IMR-90 (cell line): ENCODE measurements at regions not wholly inside any gene's neighbourhood (a gene's known extent, or its start where the extent isn't known, plus 50 kb on each side); places are given as distances from the start of the nearest gene placed in this dataset.
"Not testable (repeated sequence)": the region's sequence is repeated elsewhere in the genome, so short reads cannot be mapped to it uniquely, and the experiment has no call there.

Experiments
- BHLHE40 ChIP-seq: fragments of 150-350 bp; IDR thresholded peaks from 2 replicates; pipeline ENCODE4 v1.6.1; 2016; ENCODE audit warnings: mild to moderate bottlenecking, low read depth, low read length
- CEBPB ChIP-seq: IDR thresholded peaks from 2 replicates; pipeline ENCODE4 v1.6.1; 2012; ENCODE audit warnings: low read depth, low read length, improper control_type of control experiment
- CTCF ChIP-seq: conservative IDR thresholded peaks from 2 replicates; pipeline ENCODE4 v1.5.1; 2012; ENCODE audit warnings: mild to moderate bottlenecking, low read depth, low read length, improper control_type of control experiment
- MAZ ChIP-seq: IDR thresholded peaks from 2 replicates; pipeline ENCODE4 v1.6.1; 2012; ENCODE audit warnings: low read depth, mild to moderate bottlenecking, low read length, improper control_type of control experiment, moderate library complexity, borderline replicate concordance
- MXI1 ChIP-seq: IDR thresholded peaks from 2 replicates; pipeline ENCODE4 v1.6.1; 2012; ENCODE audit warnings: low read depth, mild to moderate bottlenecking, low read length, moderate library complexity, borderline replicate concordance
- NFE2L2 ChIP-seq: fragments of 150-350 bp; IDR thresholded peaks from 2 replicates; pipeline ENCODE4 v1.6.1; 2016; ENCODE audit warnings: low read depth, mild to moderate bottlenecking, low read length
- POLR2A ChIP-seq: IDR thresholded peaks from 2 replicates; pipeline ENCODE4 v1.6.1; 2012; ENCODE audit warnings: mild to moderate bottlenecking, low read depth, low read length
- RAD21 ChIP-seq: IDR thresholded peaks from 2 replicates; pipeline ENCODE4 v1.6.1; 2012; ENCODE audit warnings: low read length, improper control_type of control experiment
- RCOR1 ChIP-seq: IDR thresholded peaks from 2 replicates; pipeline ENCODE4 v1.6.1; 2012; ENCODE audit warnings: mild to moderate bottlenecking, low read length, improper control_type of control experiment; ENCODE audit not compliant: insufficient replicate concordance
- RFX5 ChIP-seq: IDR thresholded peaks from 2 replicates; pipeline ENCODE4 v1.8.0; 2012; ENCODE audit warnings: low read depth, mild to moderate bottlenecking, low read length, moderate library complexity
- SMC3 ChIP-seq: fragments of 150-350 bp; IDR thresholded peaks from 2 replicates; pipeline ENCODE4 v1.6.1; 2016; ENCODE audit warnings: low read depth, mild to moderate bottlenecking, antibody characterized with exemption, low read length, moderate library complexity
- USF2 ChIP-seq: fragments of 150-350 bp; IDR thresholded peaks from 2 replicates; pipeline ENCODE4 v1.6.1; 2017; ENCODE audit warnings: mild to moderate bottlenecking, antibody characterized with exemption, low read length, low read depth

- TF ChIP-seq CTCF, POLR2A, RFX5, MAZ, MXI1, RAD21, CEBPB, NFE2L2, BHLHE40, SMC3, RCOR1, USF2: not testable (repeated sequence)
These were observed 96.7 kb downstream of the POTEG start for GRCh38 chr14:19337232-19338059.
